ENCODE measurements at regions not wholly inside any gene's neighbourhood (a gene's known extent, or its start where the extent isn't known, plus 50 kb on each side); places are given as distances from the start of the nearest gene placed in this dataset.

DNA sequence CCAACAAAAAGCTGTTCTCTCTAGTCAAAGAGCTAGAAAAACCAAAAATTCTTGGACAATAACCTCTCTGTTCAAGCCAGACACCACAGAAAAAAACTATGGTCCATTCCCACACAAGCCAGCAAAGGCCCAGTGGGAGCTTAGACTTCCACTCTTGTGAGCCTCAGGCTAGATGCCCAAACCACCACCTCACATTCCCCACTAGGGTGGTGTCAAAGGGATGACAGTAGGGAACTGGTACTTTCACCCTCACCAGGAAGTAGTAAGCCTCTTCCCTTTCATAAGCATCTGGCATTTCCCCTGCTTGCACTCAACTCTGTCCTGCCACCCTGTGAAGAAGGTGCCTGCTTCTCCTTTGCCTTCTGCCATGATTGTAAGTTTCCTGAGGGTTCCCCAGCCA is 58.4 kb upstream of the RNF217 start:
- Histone ChIP-seq H3F3A (ENCODE audit: insufficient read depth, low read length) (no peaks in the 10 kb centered on the region), H3K27me3 (replicated peaks; ENCODE audit: insufficient read depth, low read length) (no peaks in the 10 kb centered on the region), H3K36me3 (replicated peaks; ENCODE audit: insufficient read depth, low read length) (no peaks in the 10 kb centered on the region), H3K4me2 (ENCODE audit: low read depth, low read length) (no peak overlapping the region), H3K9ac (ENCODE audit: low read length) (no peak overlapping the region), H4K20me1 (ENCODE audit: insufficient read depth, low read length) (no peaks in the 10 kb centered on the region), H2AFZ (ENCODE audit: low read length) (no peak overlapping the region), H3K4me1 (ENCODE audit: low read length) (no peaks in the 10 kb centered on the region), H3K4me3 (ENCODE audit: low read length) (no peak overlapping the region), H3K9me2 (replicated peaks; ENCODE audit: insufficient read depth, low read length) (no peaks in the 10 kb centered on the region), H3K27ac (ENCODE audit: low read length) (no peak overlapping the region), H3K79me2 (ENCODE audit: low read length) (no peaks in the 10 kb centered on the region), H3K9me3 (replicated peaks; ENCODE audit: insufficient read depth, low read length) (no peaks in the 10 kb centered on the region)
- TF ChIP-seq EZH2 (optimal IDR thresholded peaks at IDR 0.05; ENCODE audit: low read depth, low read length) (no peak), EZH2phosphoT487 (IDR thresholded peaks at IDR 0.05; ENCODE audit: low read length) (no peak)
- TF ChIP-seq, protein P1, sequence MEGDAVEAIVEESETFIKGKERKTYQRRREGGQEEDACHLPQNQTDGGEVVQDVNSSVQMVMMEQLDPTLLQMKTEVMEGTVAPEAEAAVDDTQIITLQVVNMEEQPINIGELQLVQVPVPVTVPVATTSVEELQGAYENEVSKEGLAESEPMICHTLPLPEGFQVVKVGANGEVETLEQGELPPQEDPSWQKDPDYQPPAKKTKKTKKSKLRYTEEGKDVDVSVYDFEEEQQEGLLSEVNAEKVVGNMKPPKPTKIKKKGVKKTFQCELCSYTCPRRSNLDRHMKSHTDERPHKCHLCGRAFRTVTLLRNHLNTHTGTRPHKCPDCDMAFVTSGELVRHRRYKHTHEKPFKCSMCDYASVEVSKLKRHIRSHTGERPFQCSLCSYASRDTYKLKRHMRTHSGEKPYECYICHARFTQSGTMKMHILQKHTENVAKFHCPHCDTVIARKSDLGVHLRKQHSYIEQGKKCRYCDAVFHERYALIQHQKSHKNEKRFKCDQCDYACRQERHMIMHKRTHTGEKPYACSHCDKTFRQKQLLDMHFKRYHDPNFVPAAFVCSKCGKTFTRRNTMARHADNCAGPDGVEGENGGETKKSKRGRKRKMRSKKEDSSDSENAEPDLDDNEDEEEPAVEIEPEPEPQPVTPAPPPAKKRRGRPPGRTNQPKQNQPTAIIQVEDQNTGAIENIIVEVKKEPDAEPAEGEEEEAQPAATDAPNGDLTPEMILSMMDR (IDR thresholded peaks at IDR 0.05; ENCODE audit: low read length), result no peak
- no peak for DNase-seq

DNA sequence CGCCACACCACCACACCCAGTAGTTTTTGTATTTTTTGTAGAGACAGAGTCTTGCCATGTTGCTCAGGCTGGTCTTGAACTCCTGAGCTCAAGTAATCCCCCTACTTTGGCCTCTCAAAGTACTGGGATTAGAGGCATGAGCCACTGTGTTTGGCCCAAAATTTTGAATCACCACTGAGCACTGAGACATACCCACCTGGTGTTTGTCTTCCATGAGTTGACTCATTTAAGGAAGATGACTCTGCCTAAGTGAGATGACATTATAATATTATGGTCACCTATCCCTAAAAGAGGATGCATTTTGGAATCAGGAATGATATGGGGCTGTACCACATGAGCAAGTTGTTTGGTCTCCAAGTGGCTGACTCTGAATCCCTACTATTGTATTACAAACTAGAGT is 54.6 kb upstream of the RNF217 start:
- H3K9ac ChIP-seq (ENCODE audit: low read length), result no peak overlapping the region
- H2AFZ ChIP-seq (ENCODE audit: low read length), result no peak overlapping the region
- no peaks in the 10 kb centered on the region for H3K4me1 ChIP-seq (ENCODE audit: low read length)
- H3K27me3 ChIP-seq (replicated peaks; ENCODE audit: insufficient read depth, low read length), result no peaks in the 10 kb centered on the region
- no peaks in the 10 kb centered on the region for H3K9me2 ChIP-seq (replicated peaks; ENCODE audit: insufficient read depth, low read length)
- TF ChIP-seq EZH2phosphoT487 (IDR thresholded peaks at IDR 0.05; ENCODE audit: low read length) (no peak), EZH2 (optimal IDR thresholded peaks at IDR 0.05; ENCODE audit: low read depth, low read length) (no peak)
- TF ChIP-seq, protein P1 (IDR thresholded peaks at IDR 0.05; ENCODE audit: low read length), result no peak
- H3K27ac ChIP-seq (ENCODE audit: low read length), result no peak overlapping the region
- no peaks in the 10 kb centered on the region for H3K79me2 ChIP-seq (ENCODE audit: low read length)
- no peaks in the 10 kb centered on the region for H4K20me1 ChIP-seq (ENCODE audit: insufficient read depth, low read length)
- no peaks in the 10 kb centered on the region for H3K9me3 ChIP-seq (replicated peaks; ENCODE audit: insufficient read depth, low read length)
- no peaks in the 10 kb centered on the region for H3F3A ChIP-seq (ENCODE audit: insufficient read depth, low read length)
- DNase-seq, result no peak
- no peaks in the 10 kb centered on the region for H3K36me3 ChIP-seq (replicated peaks; ENCODE audit: insufficient read depth, low read length)
- no peak overlapping the region for H3K4me2 ChIP-seq (ENCODE audit: low read depth, low read length)
- no peak overlapping the region for H3K4me3 ChIP-seq (ENCODE audit: low read length)
